Endothelial cell of umbilical vein (primary cell): ENCODE measurements at regions not wholly inside any gene's neighbourhood (a gene's known extent, or its start where the extent isn't known, plus 50 kb on each side); places are given as distances from the start of the nearest gene placed in this dataset.

Experiments
- BruUV-seq: library from RNA; stranded (reverse); fragments of 400-500 nt; replicated peaks from 2 replicates; lab custom pipeline; 2021; lab: Mats Ljungman, UMichigan
- CTCF ChIA-PET: fragments of 300-600, 350-600 bp; sonication (Branson Sonifier 250); formaldehyde crosslinking; loops from one replicate; lab custom pipeline; 2021; ENCODE audit warnings: antibody characterized with exemption, inconsistent platforms; lab: Charles Lee
- POLR2A ChIA-PET: fragments of 300-600, 350-600 bp; sonication (Branson Sonifier 250); formaldehyde crosslinking; loops from one replicate; lab custom pipeline; 2021; ENCODE audit warnings: antibody characterized with exemption, inconsistent platforms; lab: Charles Lee
- DNase-seq: peaks from one replicate; pipeline ENCODE4 v3.0.0-alpha.2; 2011; ENCODE audit warnings: low read depth, low spot score
- FAIRE-seq: peaks from 2 replicates; lab custom pipeline; 2011; peaks lifted over from hg19 to GRCh38; lab: Jason Lieb, UNC
- H2AFZ ChIP-seq: 2 replicates; pipeline ENCODE4 v1.6.0; 2012; ENCODE audit warnings: low read depth, low read length, control low read depth, inconsistent platforms
- H3K27ac ChIP-seq: 2 replicates; pipeline ENCODE4 v1.5.1; 2011; ENCODE audit warnings: low read depth, mild to moderate bottlenecking, control low read depth, low read length, moderate library complexity; ENCODE audit not compliant: insufficient read depth
- H3K27me3 ChIP-seq, 2 experiments: 2 replicates each; pipeline versions ENCODE4 v1.6.0 to v1.6.1; 2011; ENCODE audit warnings: low read length in 2 of 2, mixed read lengths in 1 of 2; ENCODE audit not compliant: control insufficient read depth in 2 of 2, insufficient read depth in 2 of 2
- H3K36me3 ChIP-seq, 2 experiments: 2 replicates in 1 of 2; 3 replicates in 1 of 2; pipeline ENCODE4 v1.5.1; 2011; ENCODE audit warnings: low read length in 2 of 2, mild to moderate bottlenecking in 1 of 2, moderate library complexity in 1 of 2; ENCODE audit not compliant: control insufficient read depth in 2 of 2, insufficient read depth in 2 of 2; ENCODE audit errors: extremely low read depth in 1 of 2
- H3K4me1 ChIP-seq: 3 replicates; pipeline ENCODE4 v1.5.1; 2011; ENCODE audit warnings: mild to moderate bottlenecking, low read length; ENCODE audit not compliant: control insufficient read depth, insufficient read depth; ENCODE audit errors: extremely low read depth
- H3K4me2 ChIP-seq: 2 replicates; pipeline ENCODE4 v1.6.1; 2011; ENCODE audit warnings: low read length, control low read depth, mixed read lengths; ENCODE audit not compliant: insufficient read depth
- H3K4me3 ChIP-seq, 3 experiments: fragments of 200-600 bp in 1 of 3; sonication (generic), shearing (Covaris generic) in 1 of 3; replicated peaks in 1 of 3; 2 replicates each; pipeline ENCODE4 v1.5.1; 2011 to 2016; ENCODE audit warnings: control low read depth in 3 of 3, low read length in 3 of 3, mild to moderate bottlenecking in 2 of 3, inconsistent platforms in 1 of 3, low read depth in 1 of 3, moderate library complexity in 1 of 3; ENCODE audit not compliant: insufficient read depth in 1 of 3
- H3K79me2 ChIP-seq: 2 replicates; pipeline ENCODE4 v1.6.0; 2012; ENCODE audit warnings: low read length, inconsistent platforms; ENCODE audit not compliant: control insufficient read depth, insufficient read depth
- H3K9ac ChIP-seq: replicated peaks from 2 replicates; pipeline ENCODE3; 2011; ENCODE audit warnings: low read length, control low read depth; ENCODE audit not compliant: insufficient read depth; ENCODE audit errors: extremely low read depth
- H3K9me1 ChIP-seq: replicated peaks from 3 replicates; pipeline ENCODE4 v1.6.0; 2011; ENCODE audit warnings: mild to moderate bottlenecking, low read length; ENCODE audit not compliant: control insufficient read depth, insufficient read depth; ENCODE audit errors: extremely low read depth
- H3K9me3 ChIP-seq: replicated peaks from 2 replicates; pipeline ENCODE4 v1.5.1; 2012; ENCODE audit warnings: low read length, inconsistent platforms; ENCODE audit not compliant: control insufficient read depth, insufficient read depth
- H4K20me1 ChIP-seq: replicated peaks from 2 replicates; pipeline ENCODE3; 2011; ENCODE audit warnings: mild to moderate bottlenecking, low read length; ENCODE audit not compliant: control insufficient read depth, insufficient read depth; ENCODE audit errors: extremely low read depth
- CTCF ChIP-seq, 2 donors: IDR thresholded peaks; 1 replicate in 1 of 2; 2 replicates in 1 of 2; pipeline ENCODE4 v1.5.1; 2011; ENCODE audit warnings: low read length in 2 of 2, mild to moderate bottlenecking in 2 of 2, moderate library complexity in 2 of 2, control low read depth in 1 of 2, inconsistent platforms in 1 of 2, low read depth in 1 of 2; ENCODE audit not compliant: insufficient read depth in 1 of 2; ENCODE audit errors: extremely low read depth in 1 of 2
- EZH2 ChIP-seq: IDR thresholded peaks from 2 replicates; pipeline ENCODE4 v1.6.1; 2012; ENCODE audit warnings: borderline replicate concordance, low read depth, mild to moderate bottlenecking, moderate library complexity, low read length, inconsistent platforms; ENCODE audit not compliant: severe bottlenecking
- FOS ChIP-seq: IDR thresholded peaks from 2 replicates; pipeline ENCODE4 v1.6.1; 2011; ENCODE audit warnings: mild to moderate bottlenecking, low read length, moderate library complexity, borderline replicate concordance; ENCODE audit not compliant: insufficient read depth
- GATA2 ChIP-seq: IDR thresholded peaks from 2 replicates; pipeline ENCODE4 v1.7.0; 2011; ENCODE audit warnings: low read depth, mild to moderate bottlenecking, moderate library complexity, mixed read lengths, low read length; ENCODE audit not compliant: insufficient read length, insufficient read depth
- JUN ChIP-seq: IDR thresholded peaks from 2 replicates; pipeline ENCODE4 v1.6.1; 2011; ENCODE audit warnings: borderline replicate concordance, low read depth; ENCODE audit not compliant: insufficient read length, insufficient read depth
- MAX ChIP-seq: IDR thresholded peaks from 2 replicates; pipeline ENCODE4 v1.6.1; 2011; ENCODE audit not compliant: insufficient read depth, insufficient read length
- MYC ChIP-seq: IDR thresholded peaks from one replicate; pipeline ENCODE4 v1.6.1; 2011; ENCODE audit warnings: mild to moderate bottlenecking, low read depth, low read length
- POLR2A ChIP-seq: IDR thresholded peaks from 2 replicates; pipeline ENCODE4 v1.6.1; 2012; ENCODE audit warnings: low read depth, mild to moderate bottlenecking, control low read depth, low read length
- POLR2AphosphoS5 ChIP-seq: IDR thresholded peaks from 2 replicates; pipeline ENCODE4 v1.6.1; 2012; ENCODE audit warnings: low read depth, mild to moderate bottlenecking, control low read depth, low read length, moderate library complexity; ENCODE audit not compliant: insufficient read depth
- dilution Hi-C: fragments of 300-500 bp; cut with MboI; formaldehyde crosslinking; loops from one replicate; pipeline ENCODE4 v1.15.0; 2019; ENCODE audit warnings: low sequenced_read_pairs; ENCODE audit not compliant: extremely low pct_ligation_motif_present
- intact Hi-C: fragments of 100-400 bp; cut with micrococcal nuclease; formaldehyde crosslinking; loops from one replicate; pipeline ENCODE4 v1.10.0; 2022

GRCh38 chr1:98045211-98045766, 124.5 kb upstream of the DPYD start:
- H3K4me3 ChIP-seq: peak overlapping the region; percentile 34 to 80 (median 55)
- no peaks in the 10 kb centered on the region for H3K9me1 ChIP-seq
- peak overlapping the region; percentile 95 for H2AFZ ChIP-seq
- FAIRE-seq: no peak
- peak; percentile 68 for DNase-seq
- intact Hi-C loops: loop anchor here (2.0 to 10.0 kb wide), 5 partner anchors 138 to 1323 kb away; partner anchors contain the start of gene PTBP2
- no peaks in the 10 kb centered on the region for H3K36me3 ChIP-seq
- peak overlapping the region; percentile 61 for H3K27ac ChIP-seq
- no peaks in the 10 kb centered on the region for H3K9me3 ChIP-seq
- no peaks in the 10 kb centered on the region for H4K20me1 ChIP-seq
- no TSS peak for BruUV-seq
- dilution Hi-C loops: no loop called here
- no peaks in the 10 kb centered on the region for H3K27me3 ChIP-seq
- H3K4me2 ChIP-seq: peak overlapping the region; percentile 91
- POLR2A ChIA-PET: no interaction called here
- CTCF ChIA-PET: interaction anchor here (1.3 to 3.2 kb wide), 2 partner anchors 11 to 423 kb away, joined by 4 to 22 read pairs; no protein-coding TSS in a partner anchor
- H3K79me2 ChIP-seq: peaks cover 30% of the 10 kb centered on the region
- H3K9ac ChIP-seq: peak overlapping the region; percentile 78
- H3K4me1 ChIP-seq: peaks cover 23% of the 10 kb centered on the region
- TF ChIP-seq POLR2A (peak; percentile 32), POLR2AphosphoS5 (no peak)

DNA sequence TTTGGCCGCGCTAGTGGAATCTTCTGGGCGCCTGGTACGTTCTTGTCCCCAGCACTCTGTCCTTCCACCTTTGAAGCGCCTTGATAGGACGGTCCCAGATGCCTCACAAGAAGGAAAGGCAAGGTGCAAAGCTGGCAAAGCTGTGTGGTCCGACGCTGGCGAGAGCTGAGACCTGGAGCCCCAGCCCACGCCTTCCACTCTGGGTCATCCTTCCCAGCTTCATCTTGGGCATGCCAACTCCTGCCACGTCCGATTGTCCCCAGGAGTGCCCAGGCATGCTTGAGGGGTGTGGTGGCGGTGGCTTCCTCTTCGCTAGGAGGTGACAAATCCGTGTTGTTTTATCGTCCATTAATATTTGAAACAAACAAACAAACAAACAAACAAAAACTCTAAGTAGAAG, 123.9 kb upstream of the DPYD start:
- TF ChIP-seq MAX: no peak
- TF ChIP-seq FOS: no peak
- TF ChIP-seq CTCF (IDR thresholded peaks at IDR 0.05; ENCODE audit: extremely low read depth in 1 of 2, insufficient read depth in 1 of 2, low read depth in 1 of 2, low read length in 2 of 2): no peak
- TF ChIP-seq POLR2AphosphoS5: no peak
- no peak for TF ChIP-seq GATA2
- TF ChIP-seq JUN: no peak
- no peak for TF ChIP-seq EZH2
- TF ChIP-seq POLR2A: no peak
- TF ChIP-seq MYC: no peak
- Histone ChIP-seq H3K36me3 (no peaks in the 10 kb centered on the region), H3K9ac (peak overlapping the region; percentile 66), H3K9me3 (no peaks in the 10 kb centered on the region), H3K27ac (peak overlapping the region; percentile 60), H3K27me3 (no peaks in the 10 kb centered on the region), H2AFZ (peak overlapping the region; percentile 95), H3K79me2 (peaks cover 30% of the 10 kb centered on the region), H3K9me1 (no peaks in the 10 kb centered on the region), H3K4me3 (peak overlapping the region; percentile 34 to 80 (median 55)), H3K4me1 (peaks cover 23% of the 10 kb centered on the region), H3K4me2 (peak overlapping the region; percentile 91), H4K20me1 (no peaks in the 10 kb centered on the region)
- dilution Hi-C loops: no loop called here
- DNase-seq (peak; percentile 37), FAIRE-seq (no peak)
- TSS peak; percentile 41 for BruUV-seq
- CTCF ChIA-PET: interaction anchor here (0.7 to 3.2 kb wide), 5 partner anchors 10 to 424 kb away, joined by 3 to 22 read pairs (median 4); partner anchors contain the start of gene DPYD
- intact Hi-C loops: loop anchor here (2.0 to 10.0 kb wide), 5 partner anchors 138 to 1322 kb away; partner anchors contain the start of gene PTBP2
- POLR2A ChIA-PET: interaction anchor here (0.6 to 1.3 kb wide), 2 partner anchors 123 to 1629 kb away, joined by 3 to 5 read pairs; no protein-coding TSS in a partner anchor
